Lung (tissue), 11 donors: ENCODE measurements at regions not wholly inside any gene's neighbourhood (a gene's known extent, or its start where the extent isn't known, plus 50 kb on each side); places are given as distances from the start of the nearest gene placed in this dataset.

ENCODE experiments used
- ATAC-seq: fragments of 200-7000 bp; cut with Tn5 transposase; one replicate; pipeline ENCODE4 v1.9.1; 2020; ENCODE audit warnings: moderate number of reproducible peaks; ENCODE audit not compliant: insufficient read depth, low FRiP score
- DNase-seq, 3 donors: peaks; one replicate each; pipeline ENCODE4 v3.0.0-alpha.2; 2013 to 2017
- H3K27ac ChIP-seq, 2 donors: one replicate each; pipeline ENCODE4 v1.5.1; 2013; ENCODE audit warnings: mild to moderate bottlenecking in 2 of 2, moderate library complexity in 2 of 2, control low read depth in 1 of 2, inconsistent platforms in 1 of 2, low read depth in 1 of 2, low read length in 1 of 2
- H3K27me3 ChIP-seq, 3 donors: one replicate each; pipeline ENCODE4 v1.5.1; 2013; ENCODE audit warnings: low read length in 2 of 3; ENCODE audit not compliant: control insufficient read depth in 3 of 3, insufficient read depth in 3 of 3
- H3K36me3 ChIP-seq, 4 donors: one replicate each; pipeline ENCODE4 v1.5.1; 2013; ENCODE audit warnings: low read length in 4 of 4, mild to moderate bottlenecking in 1 of 4, moderate library complexity in 1 of 4; ENCODE audit not compliant: control insufficient read depth in 4 of 4, insufficient read depth in 4 of 4
- H3K4me1 ChIP-seq, 5 donors: one replicate each; pipeline ENCODE4 v1.5.1; 2013; ENCODE audit warnings: low read length in 5 of 5, mild to moderate bottlenecking in 2 of 5, moderate library complexity in 1 of 5; ENCODE audit not compliant: control insufficient read depth in 5 of 5, insufficient read depth in 5 of 5
- H3K4me3 ChIP-seq: one replicate; pipeline ENCODE4 v1.5.1; 2013; ENCODE audit warnings: mild to moderate bottlenecking, control low read depth, moderate library complexity
- H3K9ac ChIP-seq, 2 donors: one replicate each; pipeline ENCODE4 v1.5.1; 2013; ENCODE audit warnings: low read length in 2 of 2, control low read depth in 1 of 2; ENCODE audit not compliant: insufficient read depth in 1 of 2
- H3K9me3 ChIP-seq, 4 donors: one replicate each; pipeline ENCODE4 v1.5.1; 2013; ENCODE audit warnings: low read length in 3 of 4, mild to moderate bottlenecking in 1 of 4, moderate library complexity in 1 of 4; ENCODE audit not compliant: control insufficient read depth in 4 of 4, insufficient read depth in 3 of 4
- CTCF ChIP-seq: IDR thresholded peaks from 2 replicates; pipeline ENCODE4 v1.5.1; 2012; ENCODE audit warnings: mild to moderate bottlenecking; ENCODE audit errors: control extremely low read depth, extremely low read depth
- WGBS, 2 donors: extraction: QIAGEN DNeasy Blood & Tissue Kit; methylation state at CpG; one replicate each; pipeline ENCODE4 v1.1.7; 2013; 5-methylcytosine and 5-hydroxymethylcytosine counted together
- donor health status: control.
- donor health status: control.
- donor health status: Bipolar disorder and iron deficiency.
- donor health status: healthy.
- donor health status: DM: yes; HTN: yes; CAD: no.

- Histone ChIP-seq H3K9ac (no peak overlapping the region), H3K9me3 (no peaks in the 10 kb centered on the region), H3K27ac (no peak overlapping the region), H3K4me1 (no peaks in the 10 kb centered on the region), H3K36me3 (no peaks in the 10 kb centered on the region), H3K27me3 (no peaks in the 10 kb centered on the region), H3K4me3 (no peak overlapping the region)
- DNase-seq (peak in 2 of 3 donors; percentile 6 to 9), ATAC-seq (no peak)
- 35 to 41% methylated on average over 2 of the region's 2 CpGs for WGBS, 2 donors
- TF ChIP-seq CTCF: no peak
Observed at GRCh38 chr7:142669074-142669654, 80.1 kb upstream of the PRSS1 start.

- TF ChIP-seq CTCF: no peak
- no peaks in the 10 kb centered on the region for H3K4me1 ChIP-seq
- H3K9me3 ChIP-seq: no peaks in the 10 kb centered on the region
- WGBS, 2 donors: 34 to 43% methylated on average over 4 of the region's 4 CpGs
- H3K27ac ChIP-seq: no peak overlapping the region
- ATAC-seq (no peak), DNase-seq (peak in 2 of 3 donors; percentile 1)
- H3K4me3 ChIP-seq: no peak overlapping the region
- H3K9ac ChIP-seq: no peak overlapping the region
- H3K36me3 ChIP-seq: no peaks in the 10 kb centered on the region
- no peaks in the 10 kb centered on the region for H3K27me3 ChIP-seq
Observed at GRCh38 chr7:142668495-142668894, 80.8 kb upstream of the PRSS1 start.

DNA sequence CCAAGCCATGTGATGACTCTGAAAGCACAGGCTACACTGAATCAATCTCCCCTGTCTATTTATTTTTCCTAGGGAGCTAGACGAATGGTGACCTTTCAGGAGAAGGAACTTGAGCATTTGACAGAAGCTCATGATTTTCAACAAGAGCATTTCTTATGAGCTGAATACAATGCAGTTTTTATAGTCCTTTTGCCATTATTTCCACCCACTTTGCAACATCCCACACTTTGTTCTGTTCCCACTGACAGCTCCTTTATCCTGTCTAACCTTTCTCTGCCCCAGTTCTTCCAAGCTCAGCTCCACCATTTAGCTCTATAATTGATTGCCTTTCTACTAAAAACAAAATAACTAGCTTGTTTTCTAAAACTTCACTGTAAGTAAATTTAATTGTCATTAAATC, 91.9 kb upstream of the PRSS1 start:
- no peak overlapping the region for H3K9ac ChIP-seq
- 33 to 52% methylated on average over 1 of the region's 1 CpG for WGBS, 2 donors
- no peak overlapping the region for H3K4me3 ChIP-seq
- H3K27ac ChIP-seq: no peak overlapping the region
- ATAC-seq: no peak
- no peaks in the 10 kb centered on the region for H3K4me1 ChIP-seq
- TF ChIP-seq CTCF: no peak
- H3K36me3 ChIP-seq: no peaks in the 10 kb centered on the region
- H3K27me3 ChIP-seq: peaks cover 0 to 3% (median 0%) of the 10 kb centered on the region in 3 donors
- no peak for DNase-seq
- H3K9me3 ChIP-seq: no peaks in the 10 kb centered on the region

GRCh38 chr7:142654398-142654797, 94.9 kb upstream of the PRSS1 start:
- no peak overlapping the region for H3K27ac ChIP-seq
- H3K4me3 ChIP-seq: no peak overlapping the region
- peaks cover 0 to 3% (median 0%) of the 10 kb centered on the region in 3 donors for H3K27me3 ChIP-seq
- H3K4me1 ChIP-seq: no peaks in the 10 kb centered on the region
- H3K9ac ChIP-seq: no peak overlapping the region
- no peak for DNase-seq
- WGBS, 2 donors: 76 to 77% methylated on average over 5 of the region's 5 CpGs
- H3K36me3 ChIP-seq: no peaks in the 10 kb centered on the region
- TF ChIP-seq CTCF: no peak
- H3K9me3 ChIP-seq: no peaks in the 10 kb centered on the region
- no peak for ATAC-seq
